PC-3 (cell line): ENCODE measurements at regions not wholly inside any gene's neighbourhood (a gene's known extent, or its start where the extent isn't known, plus 50 kb on each side); places are given as distances from the start of the nearest gene placed in this dataset.

Experiments used
- CTCF ChIP-seq: fragments of 300-600 bp; sonication (generic); conservative IDR thresholded peaks from 2 replicates; pipeline ENCODE4 v1.5.1; 2017; ENCODE audit warnings: antibody characterized with exemption, low read depth, mild to moderate bottlenecking, low read length
- EZH2 ChIP-seq: fragments of 300-600 bp; sonication (generic); IDR thresholded peaks from one replicate; pipeline ENCODE4 v1.6.1; 2017; ENCODE audit warnings: antibody characterized with exemption, mild to moderate bottlenecking, low read length; ENCODE audit not compliant: unreplicated experiment

DNA sequence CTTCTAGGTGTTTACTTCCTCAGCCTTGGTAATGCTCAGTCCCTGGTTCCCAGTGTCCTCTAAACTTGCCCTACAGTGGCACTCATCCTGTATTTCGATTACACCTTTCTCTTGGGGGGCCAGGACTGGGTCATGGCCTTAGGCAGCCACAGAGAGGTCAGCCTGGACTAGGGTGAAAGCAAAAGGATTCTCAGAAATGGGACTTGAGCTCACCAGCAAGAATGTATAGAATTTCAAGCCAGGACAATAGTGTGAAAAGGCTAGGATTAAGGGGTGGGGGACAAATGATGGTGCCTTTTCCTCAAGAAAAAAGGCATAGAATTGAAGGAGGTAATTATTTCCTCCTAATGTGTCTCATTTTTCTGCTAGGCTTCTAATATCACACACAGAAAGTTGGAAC lies 166.8 kb upstream of the RUNX1 start:
- TF ChIP-seq CTCF (no peak), EZH2 (no peak)
